H9 (cell line): ENCODE measurements at regions not wholly inside any gene's neighbourhood (a gene's known extent, or its start where the extent isn't known, plus 50 kb on each side); places are given as distances from the start of the nearest gene placed in this dataset.

ENCODE experiments used
- DNase-seq: peaks from one replicate; pipeline ENCODE4 v3.0.0-alpha.2; 2017
- H2AFZ ChIP-seq: one replicate; pipeline ENCODE4 v1.6.1; 2013; ENCODE audit warnings: mild to moderate bottlenecking, low read length, control low read depth, moderate library complexity
- H2AK5ac ChIP-seq: 2 replicates; pipeline ENCODE4 v1.6.1; 2013; ENCODE audit warnings: low read length, control low read depth, mixed read lengths; ENCODE audit not compliant: insufficient read length
- H2BK120ac ChIP-seq: one replicate; pipeline ENCODE4 v1.6.1; 2013; ENCODE audit warnings: low read depth, mild to moderate bottlenecking, low read length, control low read depth, inconsistent platforms; ENCODE audit not compliant: poor library complexity, severe bottlenecking
- H2BK12ac ChIP-seq: 2 replicates; pipeline ENCODE4 v1.6.1; 2013; ENCODE audit warnings: low read length, control low read depth, mixed read lengths, low read depth; ENCODE audit not compliant: insufficient read length
- H2BK15ac ChIP-seq: 2 replicates; pipeline ENCODE4 v1.6.1; 2013; ENCODE audit warnings: low read depth, low read length, control low read depth
- H2BK20ac ChIP-seq: one replicate; pipeline ENCODE4 v1.6.1; 2013; ENCODE audit warnings: low read depth, mild to moderate bottlenecking, low read length, control low read depth, inconsistent platforms; ENCODE audit not compliant: poor library complexity, severe bottlenecking
- H2BK5ac ChIP-seq: 2 replicates; pipeline ENCODE4 v1.6.1; 2013; ENCODE audit warnings: low read length, control low read depth, mixed read lengths; ENCODE audit not compliant: insufficient read length
- H3K14ac ChIP-seq: 2 replicates; pipeline ENCODE4 v1.6.1; 2013; ENCODE audit warnings: low read length, control low read depth; ENCODE audit not compliant: insufficient read depth
- H3K18ac ChIP-seq: 2 replicates; pipeline ENCODE4 v1.6.1; 2013; ENCODE audit warnings: low read depth, mild to moderate bottlenecking, mixed read lengths, low read length, control low read depth; ENCODE audit not compliant: insufficient read length
- H3K23ac ChIP-seq: 2 replicates; pipeline ENCODE4 v1.6.1; 2013; ENCODE audit warnings: low read length, control low read depth, mixed read lengths, low read depth; ENCODE audit not compliant: insufficient read length
- H3K23me2 ChIP-seq: 2 replicates; pipeline ENCODE4 v1.6.1; 2013; ENCODE audit warnings: low read depth, mild to moderate bottlenecking, mixed read lengths, low read length, control low read depth; ENCODE audit not compliant: insufficient read length, poor library complexity, severe bottlenecking
- H3K27ac ChIP-seq: 2 replicates; pipeline ENCODE4 v1.5.1; 2013; ENCODE audit warnings: low read length, control low read depth, mixed read lengths, low read depth; ENCODE audit not compliant: insufficient read length
- H3K27me3 ChIP-seq: 2 replicates; pipeline ENCODE4 v1.6.1; 2013; ENCODE audit warnings: low read length, control low read depth, inconsistent platforms; ENCODE audit not compliant: insufficient read depth
- H3K4ac ChIP-seq: 2 replicates; pipeline ENCODE4 v1.6.1; 2013; ENCODE audit warnings: low read depth, mild to moderate bottlenecking, control low read depth, inconsistent platforms, low read length, moderate library complexity
- H3K4me1 ChIP-seq: 2 replicates; pipeline ENCODE4 v1.6.1; 2013; ENCODE audit warnings: low read length, control low read depth, inconsistent platforms; ENCODE audit not compliant: insufficient read depth
- H3K4me2 ChIP-seq: 2 replicates; pipeline ENCODE4 v1.6.1; 2013; ENCODE audit warnings: low read length, control low read depth, mixed read lengths; ENCODE audit not compliant: insufficient read length, insufficient read depth
- H3K56ac ChIP-seq: 2 replicates; pipeline ENCODE4 v1.6.1; 2013; ENCODE audit warnings: low read depth, mild to moderate bottlenecking, mixed read lengths, low read length, control low read depth; ENCODE audit not compliant: insufficient read length
- H3K79me1 ChIP-seq: 2 replicates; pipeline ENCODE4 v1.6.1; 2013; ENCODE audit warnings: low read depth, mild to moderate bottlenecking, moderate library complexity, low read length, control low read depth, inconsistent platforms; ENCODE audit not compliant: insufficient read depth, poor library complexity, severe bottlenecking
- H3K79me2 ChIP-seq: 2 replicates; pipeline ENCODE4 v1.6.1; 2013; ENCODE audit warnings: low read length, control low read depth, inconsistent platforms; ENCODE audit not compliant: insufficient read depth
- H3K9ac ChIP-seq: 2 replicates; pipeline ENCODE4 v1.6.1; 2013; ENCODE audit warnings: low read length, control low read depth, mixed read lengths; ENCODE audit not compliant: insufficient read length; ENCODE audit errors: extremely low read depth
- H3K9me3 ChIP-seq: one replicate; pipeline ENCODE4 v1.6.1; 2013; ENCODE audit warnings: low read depth, low read length, inconsistent platforms; ENCODE audit not compliant: control insufficient read depth
- H3T11ph ChIP-seq: one replicate; pipeline ENCODE4 v1.6.1; 2013; ENCODE audit warnings: mild to moderate bottlenecking, low read length, control low read depth, inconsistent platforms
- H4K20me1 ChIP-seq: one replicate; pipeline ENCODE4 v1.6.1; 2013; ENCODE audit not compliant: control insufficient read depth, insufficient read length, insufficient read depth
- H4K5ac ChIP-seq: 2 replicates; pipeline ENCODE4 v1.6.1; 2013; ENCODE audit warnings: low read depth, mild to moderate bottlenecking, mixed read lengths, low read length, control low read depth; ENCODE audit not compliant: insufficient read length
- H4K8ac ChIP-seq: replicated peaks from 2 replicates; pipeline ENCODE4 v1.6.1; 2013; ENCODE audit warnings: low read length, control low read depth, mixed read lengths, low read depth; ENCODE audit not compliant: insufficient read length
- H4K91ac ChIP-seq: 2 replicates; pipeline ENCODE4 v1.6.1; 2013; ENCODE audit warnings: low read depth, mild to moderate bottlenecking, moderate library complexity, mixed read lengths, low read length, control low read depth; ENCODE audit not compliant: insufficient read length
- H3K27ac Mint-ChIP-seq, 3 experiments: 2 replicates in 2 of 3; 3 replicates in 1 of 3; pipeline ENCODE4 v1.8.0; 2020 to 2021; ENCODE audit warnings: mixed read lengths in 3 of 3, mild to moderate bottlenecking in 1 of 3, moderate library complexity in 1 of 3
- H3K27me3 Mint-ChIP-seq: 2 replicates; pipeline ENCODE4 v1.8.0; 2021; ENCODE audit warnings: low read depth, mild to moderate bottlenecking, moderate library complexity, mixed read lengths
- H3K36me3 Mint-ChIP-seq, 3 experiments: 2 replicates in 2 of 3; 3 replicates in 1 of 3; pipeline ENCODE4 v1.8.0; 2020 to 2021; ENCODE audit warnings: low read depth in 3 of 3, mixed read lengths in 3 of 3; ENCODE audit not compliant: insufficient read depth in 1 of 3
- H3K4me1 Mint-ChIP-seq, 2 experiments: 2 replicates each; pipeline ENCODE4 v1.8.0; 2020; ENCODE audit warnings: mixed read lengths in 2 of 2
- H3K4me3 Mint-ChIP-seq, 2 experiments: 2 replicates in 1 of 2; 3 replicates in 1 of 2; pipeline ENCODE4 v1.8.0; 2020 to 2021; ENCODE audit warnings: mild to moderate bottlenecking in 2 of 2, mixed read lengths in 2 of 2, moderate library complexity in 1 of 2
- H3K9me3 Mint-ChIP-seq, 2 experiments: 2 replicates in 1 of 2; 3 replicates in 1 of 2; pipeline ENCODE4 v1.8.0; 2020; ENCODE audit warnings: mild to moderate bottlenecking in 2 of 2, mixed read lengths in 2 of 2, moderate library complexity in 1 of 2
- WGBS: extraction: QIAGEN DNeasy Blood & Tissue Kit; methylation state at CpG from one replicate; pipeline ENCODE4 v1.1.7; 2013; ENCODE audit warnings: missing lambda C conversion rate, low lambda C conversion rate, mixed read lengths; ENCODE audit not compliant: insufficient read length; ENCODE audit errors: extremely low coverage; 5-methylcytosine and 5-hydroxymethylcytosine counted together
- TF ChIP-seq, protein P1 (sequence below): fragments of 200-600 bp; sonication (generic); conservative IDR thresholded peaks from 3 replicates; pipeline ENCODE4 v1.8.0; 2021; ENCODE audit warnings: antibody characterized with exemption, mild to moderate bottlenecking

DNA sequence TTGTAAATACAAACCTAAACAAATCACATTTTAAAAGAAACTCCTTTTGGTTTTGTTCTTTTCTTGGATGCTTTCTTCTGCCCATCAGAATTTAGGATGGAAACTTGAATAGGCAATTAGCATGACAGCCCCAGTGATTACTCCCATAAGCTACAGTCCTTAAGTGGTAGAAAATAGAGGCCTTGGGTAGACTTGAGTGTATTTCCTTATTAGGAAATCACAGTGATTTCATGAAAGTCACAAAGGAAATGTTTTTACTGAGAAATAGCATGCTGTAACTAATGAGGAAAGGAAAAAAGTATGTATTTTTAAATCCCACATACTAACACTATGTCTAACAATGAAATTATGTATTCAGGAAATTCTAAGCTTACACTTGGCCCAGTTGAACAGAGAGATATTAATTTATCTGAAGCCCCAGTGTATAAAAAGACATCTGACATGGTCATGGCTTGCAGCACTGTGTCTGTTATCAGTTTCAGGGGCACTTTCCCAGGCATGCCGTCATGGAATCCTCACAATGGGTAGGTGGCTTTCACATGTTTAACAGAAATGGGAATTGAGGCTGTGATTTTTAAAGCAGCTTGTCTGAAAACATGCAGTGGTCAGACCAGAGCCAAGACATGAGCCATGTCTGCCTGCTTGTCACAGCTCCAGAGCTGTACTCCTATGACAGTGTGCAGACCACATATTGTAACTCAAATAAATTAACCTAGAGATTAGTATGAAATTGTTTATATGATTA lies 79.7 kb upstream of the TRIB2 start:
- Histone ChIP-seq H2BK12ac (no peak overlapping the region), H3K23me2 (no peaks in the 10 kb centered on the region), H2BK5ac (no peak overlapping the region), H3K23ac (no peak overlapping the region), H2AFZ (no peak overlapping the region), H3K4me1 (no peaks in the 10 kb centered on the region), H4K5ac (no peak overlapping the region), H2AK5ac (no peak overlapping the region), H2BK20ac (no peak overlapping the region), H3K27me3 (no peaks in the 10 kb centered on the region), H3K27ac (no peak overlapping the region), H2BK15ac (no peak overlapping the region), H2BK120ac (no peak overlapping the region), H3K9ac (no peak overlapping the region), H3K9me3 (no peaks in the 10 kb centered on the region), H3K56ac (no peak overlapping the region), H4K8ac (no peak overlapping the region), H3K79me1 (no peaks in the 10 kb centered on the region), H3K4me2 (no peak overlapping the region), H3K79me2 (no peaks in the 10 kb centered on the region), H3K14ac (no peak overlapping the region), H3K18ac (no peak overlapping the region), H4K20me1 (no peaks in the 10 kb centered on the region), H4K91ac (no peak overlapping the region), H3T11ph (no peak overlapping the region), H3K4ac (no peak overlapping the region)
- H3K4me3 Mint-ChIP-seq: no peak overlapping the region
- no peaks in the 10 kb centered on the region for H3K9me3 Mint-ChIP-seq
- H3K4me1 Mint-ChIP-seq: peaks cover 12 to 18% of the 10 kb centered on the region in 2 experiments; a peak in 2 of 4 replicates
- DNase-seq: no peak
- H3K27me3 Mint-ChIP-seq: no peaks in the 10 kb centered on the region; the same call in 1 of the 2 replicates
- TF ChIP-seq, protein P1, sequence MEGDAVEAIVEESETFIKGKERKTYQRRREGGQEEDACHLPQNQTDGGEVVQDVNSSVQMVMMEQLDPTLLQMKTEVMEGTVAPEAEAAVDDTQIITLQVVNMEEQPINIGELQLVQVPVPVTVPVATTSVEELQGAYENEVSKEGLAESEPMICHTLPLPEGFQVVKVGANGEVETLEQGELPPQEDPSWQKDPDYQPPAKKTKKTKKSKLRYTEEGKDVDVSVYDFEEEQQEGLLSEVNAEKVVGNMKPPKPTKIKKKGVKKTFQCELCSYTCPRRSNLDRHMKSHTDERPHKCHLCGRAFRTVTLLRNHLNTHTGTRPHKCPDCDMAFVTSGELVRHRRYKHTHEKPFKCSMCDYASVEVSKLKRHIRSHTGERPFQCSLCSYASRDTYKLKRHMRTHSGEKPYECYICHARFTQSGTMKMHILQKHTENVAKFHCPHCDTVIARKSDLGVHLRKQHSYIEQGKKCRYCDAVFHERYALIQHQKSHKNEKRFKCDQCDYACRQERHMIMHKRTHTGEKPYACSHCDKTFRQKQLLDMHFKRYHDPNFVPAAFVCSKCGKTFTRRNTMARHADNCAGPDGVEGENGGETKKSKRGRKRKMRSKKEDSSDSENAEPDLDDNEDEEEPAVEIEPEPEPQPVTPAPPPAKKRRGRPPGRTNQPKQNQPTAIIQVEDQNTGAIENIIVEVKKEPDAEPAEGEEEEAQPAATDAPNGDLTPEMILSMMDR: no peak
- no peaks in the 10 kb centered on the region; a peak in 1 of 7 replicates for H3K36me3 Mint-ChIP-seq
- no peak overlapping the region for H3K27ac Mint-ChIP-seq
- WGBS: no CpG with 5 or more reads among the region's 1 CpG
